UCSD-AML1 (cell line): ENCODE measurements at regions not wholly inside any gene's neighbourhood (a gene's known extent, or its start where the extent isn't known, plus 50 kb on each side); places are given as distances from the start of the nearest gene placed in this dataset.

Experiments
- DNase-seq: peaks from one replicate; lab custom pipeline; 2025; ENCODE audit not compliant: unreplicated experiment; lab: John Stamatoyannopoulos, UW

DNA sequence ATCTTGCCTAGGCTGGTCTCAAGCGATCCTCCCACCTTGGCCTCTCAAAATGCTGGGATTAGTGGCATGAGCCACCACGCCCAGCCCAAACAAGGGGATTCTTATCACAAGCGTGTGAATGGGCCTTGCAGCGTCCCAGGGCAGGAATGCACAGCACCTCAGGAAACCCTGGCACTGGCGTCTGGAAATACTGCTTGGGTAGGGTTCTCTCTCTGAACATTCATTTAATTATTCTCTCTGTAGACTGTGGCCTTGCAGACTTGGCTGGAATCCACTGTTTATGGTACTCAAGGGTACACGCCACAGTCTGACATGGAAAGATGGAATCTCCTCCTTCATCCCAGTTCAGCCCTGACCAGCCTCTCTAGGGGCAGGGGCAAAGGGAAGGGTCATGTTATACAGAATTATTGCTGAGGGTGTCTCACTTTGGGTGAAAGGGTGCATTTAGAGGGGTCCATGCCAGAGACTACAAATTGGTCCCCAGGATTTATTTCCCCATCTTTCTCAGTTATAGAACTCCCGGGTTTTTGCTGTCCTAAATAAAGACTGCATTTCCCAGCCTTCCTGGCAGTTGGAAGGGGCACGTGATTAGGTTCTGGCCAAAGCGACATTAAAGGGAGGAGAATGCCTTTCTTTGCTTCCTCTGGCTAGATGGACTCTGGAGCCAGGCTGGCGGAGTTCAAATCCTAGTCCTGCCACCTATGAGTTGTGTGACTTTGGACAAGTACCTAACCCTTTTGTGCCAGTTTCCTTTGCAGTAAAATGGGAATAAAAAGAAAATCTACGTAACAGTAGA lies 147.2 kb upstream of the HAAO start:
- no peak for DNase-seq

DNA sequence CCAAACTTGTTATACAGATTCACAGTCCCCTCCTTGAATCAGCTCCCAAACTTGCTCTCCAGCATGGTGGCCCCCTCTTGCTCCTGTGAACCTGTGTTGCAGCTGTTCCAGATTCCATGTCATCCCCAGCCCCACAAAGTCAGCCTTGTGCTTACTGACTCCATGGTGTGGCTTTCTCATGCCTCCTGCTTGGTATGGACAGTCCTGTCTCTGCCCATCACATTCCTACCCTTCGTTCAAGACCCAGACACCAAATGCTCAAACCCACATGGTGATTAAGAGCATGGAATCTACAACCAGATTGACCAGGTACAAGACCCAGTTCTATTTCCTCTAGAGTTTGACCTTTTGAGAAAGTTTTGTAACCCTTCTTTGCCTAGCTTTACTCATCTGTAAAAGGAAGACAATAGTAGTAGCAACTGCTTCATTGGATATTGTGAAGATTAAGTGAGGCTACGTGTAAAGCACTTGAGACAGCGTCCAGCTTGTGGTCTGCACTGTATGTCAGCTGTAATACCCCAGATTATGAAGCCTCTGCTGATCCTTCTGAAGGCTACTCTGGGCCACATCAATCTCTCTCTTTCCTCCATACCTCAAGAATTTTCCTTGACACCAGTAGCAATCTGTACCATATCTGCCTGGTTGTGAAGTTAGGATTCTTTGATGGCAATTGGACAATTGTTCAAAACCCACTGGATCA lies 146.4 kb upstream of the HAAO start:
- DNase-seq: no peak

DNA sequence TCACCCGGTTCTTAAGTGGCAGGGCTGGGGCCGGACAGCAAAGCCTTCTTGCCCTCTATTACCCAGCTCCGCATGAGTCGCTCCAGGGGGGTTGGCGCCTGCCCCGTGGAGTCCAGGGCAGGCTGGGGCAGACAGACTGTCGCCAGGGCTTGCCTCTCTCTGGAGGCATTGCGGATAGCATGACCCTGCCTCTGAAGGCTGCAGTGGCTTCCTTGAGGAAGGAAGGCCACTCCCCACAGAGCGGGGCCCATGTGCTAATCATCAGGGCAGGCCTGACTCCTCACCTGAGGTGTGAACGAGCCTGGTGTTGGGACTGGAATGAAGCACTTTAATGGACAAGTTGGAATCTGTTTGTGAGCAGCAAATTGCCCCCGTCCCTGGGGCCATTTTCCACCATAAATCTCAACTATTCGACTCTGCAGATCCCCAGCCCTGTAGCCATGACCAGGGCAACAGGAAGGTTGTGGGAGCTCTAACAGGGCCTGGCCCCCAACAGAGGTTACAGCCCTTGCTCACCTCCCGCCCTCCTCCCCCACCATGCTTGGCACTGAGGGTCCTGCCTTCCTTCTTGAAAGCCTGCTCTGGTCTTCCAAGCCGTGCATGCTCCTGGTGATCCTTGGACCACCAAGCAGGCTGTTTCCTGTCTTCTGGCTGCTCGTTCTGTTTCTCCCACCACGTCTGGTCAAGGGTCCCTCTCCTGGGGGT lies 144.9 kb upstream of the HAAO start:
- peak; percentile 67 for DNase-seq

DNA sequence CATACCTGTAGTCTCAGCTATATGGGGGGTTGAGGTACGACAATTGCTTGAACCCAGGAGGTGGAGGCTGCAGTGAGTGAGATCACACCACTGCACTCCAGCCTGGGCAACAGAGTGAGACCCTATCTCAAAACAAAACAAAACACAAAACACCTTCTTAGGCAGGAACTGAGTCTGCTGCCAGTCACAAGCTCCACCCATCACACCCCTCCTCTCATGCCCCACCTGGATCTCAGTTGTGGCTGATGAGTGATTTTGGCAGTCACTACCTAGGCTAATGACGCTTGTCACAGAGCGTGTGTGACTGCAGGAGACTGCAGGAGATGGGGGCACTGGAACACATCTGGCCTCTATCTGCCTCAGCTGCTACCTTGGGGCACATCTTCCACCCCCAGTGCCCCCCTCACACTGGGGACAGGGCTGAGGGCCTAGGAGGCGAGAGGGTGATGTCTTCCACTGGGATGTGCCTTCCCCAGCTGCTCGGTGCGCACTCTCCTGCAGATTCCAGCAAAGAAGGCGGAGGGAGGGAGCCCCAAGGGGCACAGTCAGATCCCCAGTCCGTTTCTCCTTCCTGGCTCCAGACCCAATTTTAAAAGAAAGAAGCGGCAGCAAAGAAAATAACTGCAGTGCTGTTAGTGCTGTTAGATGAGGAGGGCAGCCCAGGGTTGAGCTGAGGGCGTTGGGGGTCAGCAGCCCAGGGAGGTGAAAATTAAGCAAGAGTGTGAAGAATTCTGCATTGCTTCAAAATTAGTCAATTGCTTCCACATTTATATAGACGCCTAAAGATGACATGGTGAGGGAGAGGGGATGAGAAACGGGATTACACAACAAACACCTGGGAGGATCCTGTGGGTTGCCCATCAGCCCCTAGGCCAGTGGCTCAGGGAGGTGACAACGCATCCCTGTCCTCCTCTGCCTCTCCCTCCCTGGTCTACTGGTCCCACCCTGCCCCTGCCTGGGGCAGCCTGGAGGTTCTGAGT lies 143.6 kb upstream of the HAAO start:
- DNase-seq: no peak

DNA sequence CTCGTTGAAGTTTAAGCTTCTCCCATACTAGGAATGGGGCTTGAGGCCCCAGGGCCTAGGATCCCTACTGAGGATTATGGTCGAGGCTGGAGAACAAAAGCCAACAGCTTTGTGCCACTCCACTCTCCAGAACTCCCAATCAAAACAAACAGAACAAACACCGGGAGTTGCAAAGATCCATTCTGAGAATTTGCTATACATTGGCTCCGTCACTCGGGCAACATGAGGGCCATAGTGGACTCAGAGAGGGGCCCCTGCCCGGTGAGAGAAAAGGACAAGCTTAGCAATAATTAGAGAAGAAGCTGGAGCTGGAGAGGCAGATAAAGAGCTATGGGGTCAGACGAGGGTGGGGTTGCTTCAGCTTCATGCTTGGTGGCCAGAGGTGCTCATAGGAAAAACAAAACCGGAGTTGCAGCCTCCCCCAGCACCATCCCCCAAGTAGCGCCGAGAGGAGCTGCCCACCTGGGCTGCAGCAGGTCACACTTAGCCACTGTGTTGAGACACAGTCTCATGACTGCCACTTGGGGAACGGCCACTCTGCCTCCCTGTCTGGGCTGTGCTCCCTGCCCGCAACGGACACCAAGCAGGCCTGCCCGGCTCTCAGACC lies 142.3 kb upstream of the HAAO start:
- DNase-seq: no peak

DNA sequence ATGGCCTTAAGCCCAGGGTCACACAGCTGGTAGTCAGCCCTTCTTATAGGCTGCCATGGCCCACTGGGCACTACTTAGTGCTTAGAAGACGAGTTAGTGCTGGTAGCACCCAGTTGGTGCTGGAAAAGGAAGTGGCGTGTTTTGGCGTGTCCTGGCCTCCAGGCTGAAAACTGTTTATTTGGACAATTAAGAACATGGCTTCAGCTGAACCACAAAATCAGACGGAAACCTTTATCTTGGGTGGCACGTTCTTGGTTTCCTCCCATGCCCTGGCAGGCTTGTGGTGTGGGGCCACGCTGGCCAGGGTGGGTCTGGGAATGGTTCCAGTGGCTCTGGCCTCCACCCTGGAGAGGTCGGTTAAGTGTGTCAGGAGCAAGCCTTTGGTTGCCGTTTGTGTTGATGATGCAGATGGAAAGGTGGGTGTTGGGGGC lies 141.5 kb upstream of the HAAO start:
- DNase-seq: peak; percentile 51

DNA sequence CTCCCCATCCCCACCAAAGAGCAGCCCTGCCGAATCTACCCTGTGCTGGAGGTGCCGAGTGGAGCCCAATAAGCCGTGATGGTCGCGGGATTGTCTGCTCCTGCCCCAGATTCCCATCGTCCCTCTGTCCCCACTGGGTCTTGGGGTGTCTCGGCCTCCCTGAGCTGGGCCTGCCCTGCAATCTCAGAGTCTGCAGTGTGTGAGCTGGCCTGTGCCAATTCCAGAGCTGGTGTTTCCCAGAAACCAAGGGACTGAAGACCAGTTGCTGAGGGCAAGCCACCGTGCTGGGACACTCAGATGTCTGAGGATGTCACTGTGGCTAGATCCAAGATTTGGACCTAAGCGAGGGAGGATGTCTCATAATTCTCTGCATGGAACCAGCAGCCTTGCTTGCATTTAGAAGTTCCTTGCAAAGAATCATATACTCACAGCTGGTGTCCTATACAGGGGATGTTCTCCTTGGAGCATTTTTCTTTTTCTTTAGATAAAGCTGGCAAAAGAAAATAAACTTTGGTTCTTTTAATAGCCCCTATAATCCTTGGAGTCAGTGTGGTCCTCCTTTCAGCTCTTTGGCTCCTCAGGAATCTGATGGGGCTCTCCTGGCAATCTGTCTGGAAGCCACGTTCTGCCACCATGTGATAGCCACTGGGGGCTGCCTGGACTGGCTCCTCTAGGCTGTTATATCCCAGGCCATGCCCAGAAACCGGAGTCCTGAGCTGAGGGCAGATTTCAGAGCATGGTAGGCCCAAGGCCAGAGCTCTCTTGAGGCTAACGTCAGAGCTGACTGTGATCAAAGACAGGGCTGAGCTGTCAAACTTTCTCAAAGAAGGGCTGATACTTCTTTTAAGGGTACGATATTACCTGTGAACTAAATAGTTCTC lies 140.1 kb upstream of the HAAO start:
- DNase-seq: no peak

DNA sequence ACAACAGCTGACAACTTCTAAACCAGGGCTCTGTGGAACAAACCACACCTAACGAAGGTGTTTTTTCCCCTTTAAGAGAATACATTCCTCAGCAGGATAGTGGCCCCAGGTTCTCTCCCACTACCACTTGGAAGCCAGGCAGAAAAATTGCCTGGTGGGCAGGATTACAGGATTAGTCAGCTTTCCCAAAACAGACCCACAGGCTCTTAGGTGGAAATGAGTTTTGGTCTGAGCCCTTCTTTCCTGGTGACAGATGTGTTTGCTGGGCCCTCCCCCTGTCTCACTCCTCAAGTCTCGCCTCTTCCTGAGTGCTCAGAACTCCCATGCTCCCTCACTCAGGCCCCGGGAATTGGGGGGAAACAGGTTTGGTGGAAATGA lies 139.4 kb upstream of the HAAO start:
- no peak for DNase-seq

DNA sequence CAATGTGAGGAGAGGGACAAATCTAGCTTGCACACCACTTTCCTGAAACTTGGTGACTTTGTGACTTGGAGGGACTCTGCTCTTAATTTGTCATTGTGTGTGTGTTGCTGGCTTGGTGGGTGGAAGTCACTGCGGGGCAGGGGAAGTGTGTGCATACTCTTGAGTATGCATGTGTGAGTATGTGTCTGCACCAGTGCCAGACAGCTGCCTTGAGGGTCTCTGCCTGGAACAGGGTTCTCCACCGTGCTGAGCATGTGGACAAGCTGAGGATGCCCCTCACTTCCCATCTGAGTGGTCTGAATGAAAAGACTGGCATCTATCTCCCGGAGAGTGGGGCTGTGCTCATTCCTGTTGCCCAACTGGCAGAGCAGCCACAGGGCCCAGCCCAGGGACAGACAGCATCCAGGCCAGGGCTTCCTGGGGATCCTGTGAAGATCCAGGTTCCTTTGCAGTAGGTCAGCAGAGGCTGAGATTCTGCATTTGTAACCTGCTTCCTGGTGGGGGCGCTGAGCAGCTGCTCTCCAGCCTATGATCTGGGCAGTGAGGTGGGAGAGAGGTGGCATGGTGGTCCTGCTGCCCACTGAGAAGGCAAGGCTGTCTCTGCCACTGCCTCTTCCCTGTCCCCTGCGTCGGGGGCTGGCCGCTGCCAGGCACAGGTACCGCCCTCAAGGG lies 138.9 kb upstream of the HAAO start:
- DNase-seq: no peak

DNA sequence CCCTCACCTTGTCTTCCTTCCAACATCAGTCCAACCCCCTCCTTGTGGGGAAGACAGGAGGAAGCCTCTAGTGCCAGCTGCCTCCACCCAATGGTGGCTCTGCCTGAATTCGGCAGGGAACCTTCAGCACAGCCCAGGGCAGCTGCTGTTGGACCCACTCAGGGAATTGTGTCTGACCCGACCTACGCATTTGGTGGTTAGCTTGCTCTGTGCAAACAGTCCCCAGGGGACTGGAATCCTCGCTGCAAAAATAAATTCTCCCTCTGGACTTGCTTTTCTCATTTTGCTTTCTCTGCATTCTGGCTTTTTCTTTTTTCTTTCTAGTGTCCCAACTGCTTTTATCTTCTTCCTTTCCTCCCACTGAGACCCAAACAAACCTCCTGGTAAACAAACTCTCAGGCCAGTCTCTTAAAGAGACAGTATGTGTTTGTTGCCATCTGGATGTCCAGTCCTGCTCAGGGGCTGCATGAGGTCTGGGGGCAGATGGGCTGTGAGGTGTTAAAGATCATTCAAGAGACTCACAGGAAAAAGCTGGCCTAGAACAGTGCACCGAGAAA lies 137.7 kb upstream of the HAAO start:
- DNase-seq: no peak

DNA sequence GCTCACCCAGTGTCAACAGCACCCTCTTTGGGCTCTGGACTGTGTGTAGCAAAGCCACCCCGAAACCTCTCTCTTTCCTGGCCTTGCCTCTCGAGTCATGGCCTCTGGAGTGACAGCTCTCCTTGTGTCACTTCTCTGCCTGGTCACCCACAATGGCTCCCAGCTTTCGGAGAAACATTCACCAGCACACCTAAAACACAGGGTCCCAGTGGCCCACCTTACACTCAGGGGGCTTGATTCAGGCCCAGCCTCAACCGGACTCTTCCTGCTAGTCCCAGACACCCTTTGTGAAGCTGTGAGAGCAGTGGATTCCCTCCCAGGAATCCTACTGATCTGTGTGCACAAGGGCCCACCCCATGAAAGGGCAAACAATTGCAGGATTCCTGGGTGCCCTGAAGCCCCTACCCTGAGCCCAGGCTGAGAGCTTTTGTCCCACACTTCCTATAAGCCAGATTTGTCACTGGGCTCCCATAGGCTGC lies 137.2 kb upstream of the HAAO start:
- no peak for DNase-seq

DNA sequence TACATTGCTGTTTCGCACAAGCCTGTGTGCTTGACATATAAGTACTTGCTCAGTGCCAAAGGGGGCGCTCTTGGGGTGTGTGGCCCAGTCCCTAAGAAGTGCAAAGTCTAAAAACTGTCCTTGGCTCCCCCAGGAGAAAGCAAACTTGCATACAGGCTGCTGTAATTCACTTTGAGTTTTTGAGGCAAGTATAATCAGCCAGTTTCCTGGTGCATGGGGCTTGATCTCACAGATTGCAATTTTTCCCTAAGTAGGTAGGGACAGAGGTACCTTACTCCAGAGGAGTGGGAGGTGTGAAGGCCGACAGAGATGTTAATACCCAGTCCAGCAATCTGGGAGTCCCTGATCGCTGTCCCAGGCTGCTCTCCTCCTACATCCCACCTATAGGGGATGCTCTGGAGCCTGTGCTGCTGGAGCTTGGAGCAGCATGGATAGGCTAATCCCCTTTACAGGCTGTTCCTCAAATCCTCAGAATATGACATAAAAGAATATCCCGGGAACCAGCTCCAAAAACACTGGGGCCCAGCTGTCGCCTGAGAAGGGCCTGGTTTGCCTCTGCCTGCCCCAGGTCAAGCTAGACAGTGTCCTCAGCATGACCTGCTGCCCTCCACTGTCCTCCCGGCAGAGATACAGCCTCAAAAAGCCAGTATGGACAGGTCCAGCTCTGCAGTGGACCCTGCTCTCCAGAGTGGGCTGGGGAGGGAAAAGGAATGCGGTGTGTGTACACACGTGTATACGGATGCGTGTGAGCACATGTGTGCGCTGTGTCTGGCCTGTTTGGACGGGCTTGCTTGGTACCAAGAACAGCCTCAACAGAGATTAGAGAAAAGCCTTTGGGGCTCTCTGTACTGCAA lies 136.5 kb upstream of the HAAO start:
- peak; percentile 59 for DNase-seq

DNA sequence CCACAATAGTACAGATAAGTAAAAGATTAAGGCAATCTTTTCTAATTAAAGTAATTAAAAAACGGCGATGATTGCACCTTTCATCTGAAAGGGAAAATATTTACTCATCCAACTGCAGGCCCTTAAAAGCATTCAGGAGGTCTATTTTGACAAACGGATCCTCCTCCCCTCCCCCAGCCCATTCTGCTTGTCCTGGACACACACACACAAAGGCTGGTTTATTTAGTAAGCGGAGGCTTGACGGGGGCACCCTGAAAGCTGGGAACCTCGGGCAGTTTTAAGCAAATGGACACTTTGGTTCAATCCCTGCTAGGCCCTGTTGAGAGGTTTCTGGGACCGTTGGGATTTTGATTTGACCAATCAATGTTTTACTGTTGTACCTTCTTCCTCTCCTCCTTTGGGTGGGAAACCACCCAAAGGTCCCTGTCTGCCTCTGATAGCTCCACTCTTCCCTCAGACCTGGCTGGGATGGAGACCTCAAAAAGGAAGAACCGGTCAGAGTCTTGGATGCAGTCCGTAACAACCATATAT lies 135.8 kb upstream of the HAAO start:
- no peak for DNase-seq

DNA sequence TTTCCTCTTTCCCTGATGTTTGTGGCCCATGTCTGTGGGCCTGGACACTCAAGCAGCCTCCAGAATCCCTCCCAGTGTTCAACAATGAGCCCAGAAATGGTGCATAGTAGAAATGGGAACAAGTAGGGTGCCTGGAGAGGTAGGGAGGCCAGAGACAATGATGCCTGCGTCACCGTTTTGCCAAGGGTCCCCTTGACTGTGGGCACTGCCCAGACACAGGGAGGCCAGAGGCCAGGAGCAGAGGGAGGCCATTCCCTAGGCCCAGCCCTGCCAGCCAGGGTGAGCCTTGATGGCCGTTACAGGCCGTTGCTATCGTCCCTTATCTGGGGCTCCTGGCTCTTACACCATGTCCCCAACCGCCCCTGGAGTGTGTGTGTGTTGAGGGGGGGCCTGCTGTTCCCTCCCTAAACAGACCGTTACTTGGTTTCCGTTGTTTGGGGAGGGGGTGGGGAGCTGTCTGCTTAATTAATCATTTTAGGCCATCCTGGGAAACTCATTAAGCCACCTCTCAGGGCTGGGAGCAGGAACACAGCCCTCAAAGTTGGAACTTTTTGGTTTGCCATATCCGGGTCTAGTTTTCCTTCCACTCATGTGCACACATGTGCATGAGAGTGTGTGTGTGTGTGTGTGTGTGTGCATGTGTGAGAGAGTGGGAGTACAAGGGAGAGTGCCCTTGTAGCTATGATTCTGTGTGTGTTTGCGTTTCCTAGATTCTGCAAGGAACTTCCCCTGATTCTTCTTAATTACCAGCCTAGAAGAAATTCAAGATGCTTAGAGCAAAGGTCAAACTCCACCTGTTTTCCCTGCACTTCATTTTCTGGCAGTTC lies 135.2 kb upstream of the HAAO start:
- DNase-seq: peak; percentile 81

DNA sequence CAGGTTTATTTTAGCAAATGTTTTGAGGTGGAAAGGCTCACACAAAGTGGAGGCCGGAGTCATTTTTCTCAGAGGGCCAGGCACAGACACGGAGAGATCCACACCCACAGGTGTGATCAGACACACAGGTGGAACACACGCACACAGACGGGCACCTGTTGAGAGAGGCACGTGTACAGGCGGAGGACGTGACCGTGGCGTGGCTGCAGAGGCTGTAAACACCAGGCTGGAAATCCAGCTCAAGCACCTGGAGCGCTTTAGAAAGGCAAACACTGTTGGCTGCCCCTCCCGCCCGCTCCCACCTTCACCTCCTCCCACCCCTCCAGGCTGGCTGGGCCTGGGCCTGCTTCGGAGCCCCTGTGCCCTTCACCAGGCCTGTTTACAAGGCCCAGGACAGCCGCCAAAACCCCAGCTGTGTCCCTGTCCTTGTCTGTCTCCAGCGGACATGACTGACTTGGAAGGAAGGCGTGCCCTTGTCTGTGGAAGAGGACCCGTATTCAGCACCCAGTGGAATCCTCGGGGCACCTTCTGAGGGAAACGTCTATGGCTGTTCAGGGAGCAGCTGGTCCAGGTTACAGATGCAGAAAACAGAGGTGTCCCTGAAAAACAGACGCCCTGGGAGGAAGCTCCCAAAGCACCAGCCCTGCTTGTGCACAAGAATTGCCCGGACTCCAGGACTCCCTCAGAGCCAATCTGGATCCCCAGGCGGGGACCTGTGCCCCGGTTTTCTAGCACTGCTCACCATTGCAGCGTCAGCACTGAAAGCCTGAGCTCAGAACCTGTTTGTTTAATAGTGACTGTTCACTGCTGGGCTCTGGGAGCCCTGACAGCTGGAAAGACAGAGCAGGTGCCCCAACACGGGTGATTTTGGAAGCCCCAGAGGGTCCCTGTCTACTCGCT lies 134.3 kb upstream of the HAAO start:
- no peak for DNase-seq
